ENCODE measurements at regions not wholly inside any gene's neighbourhood (a gene's known extent, or its start where the extent isn't known, plus 50 kb on each side); places are given as distances from the start of the nearest gene placed in this dataset.
"Not testable (repeated sequence)": the region's sequence is repeated elsewhere in the genome, so short reads cannot be mapped to it uniquely, and the experiment has no call there.

- H3K4me3 ChIP-seq (ENCODE audit: low read depth, poor library complexity, severe bottlenecking): no peak overlapping the region
- intact Hi-C loops (cut with DNase I; ENCODE audit: low total_unique reads): no loop called here
- no peak for DNase-seq (ENCODE audit: low spot score in 2 of 2)
- TF ChIP-seq POLR2A (IDR thresholded peaks at IDR 0.05) (no peak), CTCF (IDR thresholded peaks at IDR 0.05) (no peak)
Measured at GRCh38 chr3:86887876-86888275, 103.1 kb downstream of the VGLL3 start.

DNA sequence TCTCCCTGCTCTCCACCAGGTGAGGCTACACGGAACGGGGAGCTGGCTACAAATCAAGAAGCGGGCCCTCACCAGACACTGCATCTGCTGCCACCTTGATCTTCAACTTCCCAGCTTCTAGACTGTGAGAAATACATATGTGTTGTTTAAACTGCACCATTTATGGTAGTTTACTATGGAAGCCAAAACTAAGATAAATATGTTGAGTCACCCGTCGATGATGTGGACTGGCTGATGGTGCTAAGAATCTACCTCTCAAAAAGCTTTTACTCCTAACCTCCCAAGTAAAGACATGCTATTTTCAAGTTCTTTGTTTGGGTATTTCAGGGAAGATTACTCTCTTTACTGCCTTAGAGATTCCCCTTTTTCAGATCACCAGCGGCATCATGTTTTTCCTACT, 110.9 kb downstream of the VGLL3 start:
- H3K4me3 ChIP-seq (ENCODE audit: low read depth, poor library complexity, severe bottlenecking): no peak overlapping the region
- DNase-seq (ENCODE audit: low spot score in 2 of 2): no peak
- intact Hi-C loops (cut with DNase I; ENCODE audit: low total_unique reads): loop anchor here (5.0 kb wide), 1 partner anchor 932 kb away; no protein-coding TSS in a partner anchor
- WGBS, 2 donors: 82 to 94% methylated on average over 6 of the region's 6 CpGs
- TF ChIP-seq POLR2A (IDR thresholded peaks at IDR 0.05): no peak
- TF ChIP-seq CTCF (IDR thresholded peaks at IDR 0.05): no peak

GRCh38 chr3:86876504-86877181, 114.3 kb downstream of the VGLL3 start:
- intact Hi-C loops (cut with DNase I; ENCODE audit: low total_unique reads): not testable (repeated sequence)
- 71 to 83% methylated on average over 5 of the region's 5 CpGs for WGBS, 2 donors

GRCh38 chr3:86874790-86875189, 116.2 kb downstream of the VGLL3 start:
- DNase-seq (ENCODE audit: low spot score in 2 of 2); H3K4me3 ChIP-seq (ENCODE audit: low read depth, poor library complexity, severe bottlenecking); intact Hi-C loops (cut with DNase I; ENCODE audit: low total_unique reads): not testable (repeated sequence)
- WGBS, 2 donors: 88 to 91% methylated on average over 1 of the region's 1 CpG

More at GRCh38 chr3:86876504-86877181, 114.3 kb downstream of the VGLL3 start:
- not testable (repeated sequence) for DNase-seq (ENCODE audit: low spot score in 2 of 2); H3K4me3 ChIP-seq (ENCODE audit: low read depth, poor library complexity, severe bottlenecking)

DNA sequence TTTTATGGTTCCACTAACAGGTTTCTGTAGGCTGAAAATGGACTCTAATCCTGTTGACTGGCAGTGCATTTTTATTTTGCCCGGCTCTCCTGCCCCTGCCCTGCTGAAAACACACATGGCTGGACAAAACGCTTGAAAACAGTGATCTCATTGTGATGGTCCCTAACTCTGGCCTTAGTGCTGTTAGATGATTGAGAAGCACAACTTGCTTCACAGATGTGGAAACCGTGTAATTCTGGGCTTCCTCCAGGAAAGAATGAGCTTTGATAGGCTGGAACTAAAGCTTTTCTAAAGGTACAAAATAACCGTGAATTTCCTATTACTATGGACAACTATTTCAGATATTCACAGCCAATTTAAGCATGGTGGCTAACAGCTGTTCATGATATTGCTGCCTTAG, 121.4 kb downstream of the VGLL3 start:
- 66 to 76% methylated on average over 4 of the region's 4 CpGs for WGBS, 2 donors

GRCh38 chr3:86867982-86868381, 123.0 kb downstream of the VGLL3 start:
- 17 to 20% methylated on average over 2 of the region's 2 CpGs for WGBS, 2 donors
- TF ChIP-seq POLR2A (IDR thresholded peaks at IDR 0.05) (no peak), CTCF (IDR thresholded peaks at IDR 0.05) (no peak)
- intact Hi-C loops (cut with DNase I; ENCODE audit: low total_unique reads): no loop called here
- no peak overlapping the region for H3K4me3 ChIP-seq (ENCODE audit: low read depth, poor library complexity, severe bottlenecking)
- no peak for DNase-seq (ENCODE audit: low spot score in 2 of 2)

More for the DNA sequence above, 121.4 kb downstream of the VGLL3 start:
- no peak overlapping the region for H3K4me3 ChIP-seq (ENCODE audit: low read depth, poor library complexity, severe bottlenecking)
- no peak for DNase-seq (ENCODE audit: low spot score in 2 of 2)
- TF ChIP-seq CTCF (IDR thresholded peaks at IDR 0.05): no peak
- TF ChIP-seq POLR2A (IDR thresholded peaks at IDR 0.05): no peak
- intact Hi-C loops (cut with DNase I; ENCODE audit: low total_unique reads): no loop called here

GRCh38 chr3:86865506-86865905, 125.4 kb downstream of the VGLL3 start:
- H3K4me3 ChIP-seq (ENCODE audit: low read depth, poor library complexity, severe bottlenecking): no peak overlapping the region
- DNase-seq (ENCODE audit: low spot score in 2 of 2): no peak
- WGBS, 2 donors: 74 to 76% methylated on average over 3 of the region's 3 CpGs
- intact Hi-C loops (cut with DNase I; ENCODE audit: low total_unique reads): no loop called here
- no peak for TF ChIP-seq POLR2A (IDR thresholded peaks at IDR 0.05)
- no peak for TF ChIP-seq CTCF (IDR thresholded peaks at IDR 0.05)

All from lower leg skin (tissue), 4 donors.